H1 (cell line): ENCODE measurements at regions not wholly inside any gene's neighbourhood (a gene's known extent, or its start where the extent isn't known, plus 50 kb on each side); places are given as distances from the start of the nearest gene placed in this dataset.

ENCODE experiments used
- PHF8 ChIP-seq: fragments of 200-600 bp; sonication (generic); conservative IDR thresholded peaks from 2 replicates; pipeline ENCODE4 v1.7.1; 2012; ENCODE audit warnings: low read depth, mild to moderate bottlenecking, inconsistent platforms, low read length, moderate library complexity

DNA sequence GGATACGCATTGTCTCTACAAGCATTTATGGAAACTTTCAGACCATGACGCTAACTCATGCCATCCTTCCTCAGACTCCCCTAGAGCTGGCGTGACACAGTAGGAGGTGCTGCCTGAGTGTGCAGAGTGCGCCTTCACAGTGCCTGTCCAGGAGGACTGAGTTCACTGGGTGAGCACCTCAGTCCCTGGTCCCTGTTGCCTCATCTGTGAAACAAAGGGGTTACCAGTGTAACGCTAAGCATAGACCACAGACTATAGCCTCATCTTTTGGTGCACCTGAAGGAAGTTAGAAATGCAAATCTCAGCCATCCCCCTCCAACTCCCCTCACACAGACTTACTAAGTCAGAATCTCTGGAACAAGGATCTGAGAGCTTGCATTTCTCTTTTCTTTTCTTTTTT, 142.8 kb downstream of the TMEM17 start (continued):
- no peak for TF ChIP-seq PHF8
